Right atrium auricular region (tissue), 2 donors: ENCODE measurements at regions not wholly inside any gene's neighbourhood (a gene's known extent, or its start where the extent isn't known, plus 50 kb on each side); places are given as distances from the start of the nearest gene placed in this dataset.

Source experiments
- DNase-seq: peaks from one replicate; pipeline ENCODE4 v3.0.0-alpha.2; 2019; ENCODE audit warnings: low spot score
- H3K27ac ChIP-seq, 2 donors: fragments of 200-600 bp; sonication (generic); 1 replicate in 1 of 2; 2 replicates in 1 of 2; pipeline ENCODE4 v1.5.1; 2016 to 2019
- H3K27me3 ChIP-seq, 2 donors: fragments of 200-600 bp; sonication (generic); one replicate each; pipeline versions ENCODE4 v1.5.1 to v1.6.0; 2017 to 2019
- H3K36me3 ChIP-seq: fragments of 200-600 bp; sonication (generic); one replicate; pipeline ENCODE4 v1.5.1; 2016
- H3K4me1 ChIP-seq, 2 donors: fragments of 200-600 bp; sonication (generic); one replicate each; pipeline versions ENCODE4 v1.5.1 to v1.6.0; 2017 to 2019
- H3K4me3 ChIP-seq, 2 donors: fragments of 200-600 bp; sonication (generic); 1 replicate in 1 of 2; 2 replicates in 1 of 2; pipeline ENCODE4 v1.5.1; 2017 to 2019; ENCODE audit warnings: mild to moderate bottlenecking in 1 of 2, moderate library complexity in 1 of 2
- H3K9me3 ChIP-seq, 2 donors: fragments of 200-600 bp; sonication (generic); one replicate each; pipeline ENCODE4 v1.5.1; 2019
- TF ChIP-seq, protein P1 (sequence below), 2 donors: fragments of 200-600 bp; sonication (generic); IDR thresholded peaks; one replicate each; pipeline ENCODE4 v1.5.1; 2019; ENCODE audit warnings: antibody characterized with exemption in 2 of 2

DNA sequence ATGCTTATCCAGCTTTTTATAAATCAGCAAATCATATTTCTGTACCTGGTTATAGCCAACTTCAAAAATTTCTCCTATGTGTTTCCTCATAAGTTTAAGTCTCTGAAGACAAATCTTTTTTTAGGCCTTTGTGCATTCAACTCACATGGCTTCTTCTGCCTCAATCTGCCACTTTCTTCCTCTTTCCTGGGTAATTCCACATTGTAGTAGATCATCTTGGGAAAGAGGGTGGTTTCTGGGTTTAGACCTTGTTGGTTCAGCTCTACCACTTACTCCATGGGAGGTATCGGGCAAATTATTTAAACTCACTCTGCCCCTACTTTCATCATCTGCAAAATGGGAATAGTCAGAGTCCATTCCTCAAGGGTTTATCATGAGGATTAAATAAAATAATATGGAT is 707.0 kb upstream of the ZEB2 start:
- H3K9me3 ChIP-seq = no peaks in the 10 kb centered on the region
- TF ChIP-seq, protein P1, sequence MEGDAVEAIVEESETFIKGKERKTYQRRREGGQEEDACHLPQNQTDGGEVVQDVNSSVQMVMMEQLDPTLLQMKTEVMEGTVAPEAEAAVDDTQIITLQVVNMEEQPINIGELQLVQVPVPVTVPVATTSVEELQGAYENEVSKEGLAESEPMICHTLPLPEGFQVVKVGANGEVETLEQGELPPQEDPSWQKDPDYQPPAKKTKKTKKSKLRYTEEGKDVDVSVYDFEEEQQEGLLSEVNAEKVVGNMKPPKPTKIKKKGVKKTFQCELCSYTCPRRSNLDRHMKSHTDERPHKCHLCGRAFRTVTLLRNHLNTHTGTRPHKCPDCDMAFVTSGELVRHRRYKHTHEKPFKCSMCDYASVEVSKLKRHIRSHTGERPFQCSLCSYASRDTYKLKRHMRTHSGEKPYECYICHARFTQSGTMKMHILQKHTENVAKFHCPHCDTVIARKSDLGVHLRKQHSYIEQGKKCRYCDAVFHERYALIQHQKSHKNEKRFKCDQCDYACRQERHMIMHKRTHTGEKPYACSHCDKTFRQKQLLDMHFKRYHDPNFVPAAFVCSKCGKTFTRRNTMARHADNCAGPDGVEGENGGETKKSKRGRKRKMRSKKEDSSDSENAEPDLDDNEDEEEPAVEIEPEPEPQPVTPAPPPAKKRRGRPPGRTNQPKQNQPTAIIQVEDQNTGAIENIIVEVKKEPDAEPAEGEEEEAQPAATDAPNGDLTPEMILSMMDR (IDR thresholded peaks at IDR 0.05) = no peak
- no peak for DNase-seq

DNA sequence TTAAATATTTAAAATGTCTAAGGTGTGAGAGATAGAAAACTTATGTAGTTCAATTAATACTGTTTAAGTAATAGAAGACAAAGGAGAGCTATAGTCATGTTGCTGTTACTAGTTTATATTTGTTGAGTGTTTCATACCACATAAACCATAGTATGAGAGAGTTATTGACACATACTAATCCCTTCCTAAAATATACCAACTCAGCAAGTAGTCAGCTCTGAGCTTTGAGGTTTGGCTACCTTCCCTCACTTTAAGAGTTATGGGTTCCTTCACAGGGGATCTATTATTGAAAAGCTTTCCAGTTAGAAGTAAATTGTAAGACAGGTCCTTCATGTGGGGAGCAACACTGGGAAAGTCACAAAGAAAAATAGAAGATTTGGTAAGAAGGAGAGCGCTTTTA is 701.6 kb upstream of the ZEB2 start:
- no peak for DNase-seq
- Histone ChIP-seq H3K4me3 (no peak overlapping the region), H3K4me1 (no peaks in the 10 kb centered on the region), H3K27ac (no peak overlapping the region), H3K27me3 (no peaks in the 10 kb centered on the region), H3K36me3 (no peaks in the 10 kb centered on the region), H3K9me3 (no peaks in the 10 kb centered on the region)
- TF ChIP-seq, protein P1 (IDR thresholded peaks at IDR 0.05) = no peak

More for the DNA sequence above, 707.0 kb upstream of the ZEB2 start:
- H3K4me1 ChIP-seq = no peaks in the 10 kb centered on the region
- H3K27ac ChIP-seq = no peak overlapping the region
- H3K36me3 ChIP-seq = no peaks in the 10 kb centered on the region
- no peaks in the 10 kb centered on the region for H3K27me3 ChIP-seq
- no peak overlapping the region for H3K4me3 ChIP-seq

DNA sequence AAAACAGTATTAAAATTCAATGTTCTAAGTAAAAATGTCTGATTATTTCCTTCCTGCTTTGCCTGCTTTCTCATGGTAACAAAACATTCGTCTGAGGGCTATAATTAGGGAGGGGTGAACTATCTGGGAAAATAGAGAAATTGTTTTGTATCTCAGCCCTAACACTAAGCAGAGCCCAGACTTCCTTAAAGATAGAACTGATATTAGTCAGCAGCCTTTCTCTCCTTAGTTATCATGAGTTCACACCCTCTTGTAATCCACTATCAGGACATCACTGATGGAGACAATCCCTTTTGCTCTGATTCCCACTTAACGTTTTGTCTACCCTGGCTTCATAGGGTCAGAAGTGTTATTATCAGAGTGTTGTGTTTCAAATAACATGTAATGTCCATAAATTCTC is 701.1 kb upstream of the ZEB2 start:
- Histone ChIP-seq H3K27me3 (no peaks in the 10 kb centered on the region), H3K36me3 (no peaks in the 10 kb centered on the region)
- DNase-seq = no peak

DNA sequence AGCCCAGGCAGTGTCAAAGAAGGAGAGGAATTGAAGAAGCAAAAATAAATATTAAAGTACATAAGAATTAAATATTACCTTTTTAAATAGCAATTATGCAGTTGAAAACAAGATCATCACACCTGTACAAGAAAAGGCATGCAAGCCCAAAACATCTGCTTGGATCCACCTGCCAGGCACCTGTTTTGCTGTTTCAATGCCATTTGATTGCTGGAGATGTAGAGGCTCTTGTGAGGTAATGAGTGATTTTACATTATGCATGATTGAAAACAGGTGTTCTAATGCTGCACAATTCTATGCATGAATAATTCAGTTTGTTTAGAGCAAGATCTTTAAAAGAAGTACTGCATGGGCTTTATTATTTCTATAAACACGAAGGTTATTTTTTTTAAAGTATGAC is 700.6 kb upstream of the ZEB2 start:
- TF ChIP-seq, protein P1 (IDR thresholded peaks at IDR 0.05) = no peak
- H3K4me3 ChIP-seq = no peak overlapping the region
- DNase-seq = no peak

More for the DNA sequence above, 701.1 kb upstream of the ZEB2 start:
- H3K4me3 ChIP-seq = no peak overlapping the region
- H3K4me1 ChIP-seq = no peaks in the 10 kb centered on the region
- TF ChIP-seq, protein P1 (IDR thresholded peaks at IDR 0.05) = no peak
- H3K27ac ChIP-seq = no peak overlapping the region
- H3K9me3 ChIP-seq = no peaks in the 10 kb centered on the region

DNA sequence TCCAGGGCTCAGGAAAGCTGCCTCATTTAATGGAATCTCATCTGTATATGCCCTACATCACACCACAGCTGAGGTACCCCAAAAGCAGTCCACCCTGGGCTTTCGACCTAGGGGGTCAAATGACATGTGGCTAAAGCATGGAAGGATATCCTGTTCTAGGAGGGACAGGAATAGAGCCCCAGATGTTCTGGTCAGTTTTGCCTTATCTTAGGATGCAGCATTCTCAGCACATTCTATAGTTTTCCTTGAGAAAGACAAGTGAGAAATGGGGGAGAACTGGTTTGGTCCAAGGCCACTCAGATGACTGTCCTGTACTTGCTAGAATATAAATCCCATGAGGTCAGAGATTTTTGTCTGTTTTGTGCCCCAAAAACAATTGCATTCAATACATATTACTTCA is 688.0 kb upstream of the ZEB2 start:
- no peaks in the 10 kb centered on the region for H3K36me3 ChIP-seq
- TF ChIP-seq, protein P1 (IDR thresholded peaks at IDR 0.05) = no peak
- no peak for DNase-seq
- H3K9me3 ChIP-seq = peaks cover 0 to 11% of the 10 kb centered on the region in 2 donors
- no peak overlapping the region for H3K27ac ChIP-seq
- H3K4me1 ChIP-seq = no peaks in the 10 kb centered on the region
- H3K27me3 ChIP-seq = no peaks in the 10 kb centered on the region
- no peak overlapping the region for H3K4me3 ChIP-seq

More for the DNA sequence above, 700.6 kb upstream of the ZEB2 start:
- no peaks in the 10 kb centered on the region for H3K27me3 ChIP-seq
- no peaks in the 10 kb centered on the region for H3K4me1 ChIP-seq
- H3K36me3 ChIP-seq = no peaks in the 10 kb centered on the region
- no peak overlapping the region for H3K27ac ChIP-seq
- H3K9me3 ChIP-seq = no peaks in the 10 kb centered on the region

DNA sequence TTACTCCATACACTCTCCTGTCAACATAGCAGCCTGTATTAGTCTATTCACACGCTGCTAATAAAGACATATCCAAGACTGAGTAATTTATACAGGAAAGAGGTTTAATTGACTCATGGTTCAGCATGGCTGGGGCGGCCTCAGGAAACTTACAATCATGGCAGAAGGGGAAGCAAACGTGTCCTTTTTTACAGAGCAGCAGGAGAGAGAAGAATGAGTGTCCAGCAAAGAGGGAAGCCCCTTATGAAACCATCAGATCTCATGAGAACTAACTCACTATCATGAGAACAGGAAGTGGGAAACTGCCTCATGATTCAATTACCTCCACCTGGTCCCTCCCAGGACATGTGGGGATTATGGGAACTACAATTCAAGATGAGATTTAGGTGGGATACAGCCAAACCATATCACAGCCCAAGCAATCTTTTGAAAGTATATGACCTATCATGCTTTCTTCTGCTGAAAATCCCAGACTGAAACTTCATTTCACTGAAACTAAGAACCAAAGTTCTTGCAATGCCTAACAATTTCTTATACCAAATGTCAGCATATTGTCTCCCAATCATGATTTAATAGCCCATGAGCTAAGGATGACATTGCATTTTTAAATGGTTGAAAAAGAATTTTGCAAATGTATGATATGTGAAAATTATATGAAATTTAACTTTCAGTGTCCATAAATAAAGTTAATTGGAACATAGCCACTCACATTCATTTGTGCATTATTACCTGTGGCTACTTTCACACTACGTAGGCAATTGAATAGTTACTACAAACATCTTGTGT is 686.8 kb upstream of the ZEB2 start:
- no peaks in the 10 kb centered on the region for H3K27me3 ChIP-seq
- DNase-seq = no peak
- peaks cover 0 to 11% of the 10 kb centered on the region in 2 donors for H3K9me3 ChIP-seq
- H3K4me1 ChIP-seq = no peaks in the 10 kb centered on the region
- no peak overlapping the region for H3K27ac ChIP-seq
- no peak overlapping the region for H3K4me3 ChIP-seq
- TF ChIP-seq, protein P1 (IDR thresholded peaks at IDR 0.05) = no peak
- H3K36me3 ChIP-seq = no peaks in the 10 kb centered on the region
